ENCODE measurements at regions not wholly inside any gene's neighbourhood (a gene's known extent, or its start where the extent isn't known, plus 50 kb on each side); places are given as distances from the start of the nearest gene placed in this dataset.

GRCh38 chr3:27567251-27567650, 83.1 kb upstream of the SLC4A7 start:
- Histone ChIP-seq H3K27ac (ENCODE audit: insufficient read depth, low read depth, low read length) (no peak overlapping the region), H3K9ac (replicated peaks; ENCODE audit: extremely low read depth, insufficient read depth, low read length) (no peak overlapping the region), H3K36me3 (ENCODE audit: control insufficient read depth in 2 of 2, extremely low read depth in 1 of 2, insufficient read depth in 2 of 2, low read length in 2 of 2) (no peaks in the 10 kb centered on the region), H3K79me2 (ENCODE audit: control insufficient read depth, insufficient read depth, low read length) (no peaks in the 10 kb centered on the region), H4K20me1 (replicated peaks; ENCODE audit: control insufficient read depth, extremely low read depth, insufficient read depth, low read length) (no peaks in the 10 kb centered on the region), H3K4me3 (replicated peaks in 1 of 3; ENCODE audit: insufficient read depth in 1 of 3, low read depth in 1 of 3, low read length in 3 of 3) (no peak overlapping the region), H3K9me3 (replicated peaks; ENCODE audit: control insufficient read depth, insufficient read depth, low read length) (no peaks in the 10 kb centered on the region), H3K9me1 (replicated peaks; ENCODE audit: control insufficient read depth, extremely low read depth, insufficient read depth, low read length) (no peaks in the 10 kb centered on the region), H2AFZ (ENCODE audit: low read depth, low read length) (no peak overlapping the region), H3K4me1 (ENCODE audit: control insufficient read depth, extremely low read depth, insufficient read depth, low read length) (peaks cover 5% of the 10 kb centered on the region), H3K27me3 (ENCODE audit: control insufficient read depth in 2 of 2, insufficient read depth in 2 of 2, low read length in 2 of 2) (no peaks in the 10 kb centered on the region), H3K4me2 (ENCODE audit: insufficient read depth, low read length) (no peak overlapping the region)
- dilution Hi-C loops (cut with MboI; ENCODE audit: extremely low pct_ligation_motif_present, low sequenced_read_pairs) (no loop called here), intact Hi-C loops (cut with micrococcal nuclease) (no loop called here)
- no peak for FAIRE-seq
- DNase-seq (ENCODE audit: low read depth, low spot score) = no peak
- POLR2A ChIA-PET = no interaction called here
- BruUV-seq (replicated peaks) = no TSS peak
- CTCF ChIA-PET = interaction anchor here (0.7 kb wide), 1 partner anchor 114 kb away, joined by 5 read pairs; no protein-coding TSS in a partner anchor
- TF ChIP-seq MYC (IDR thresholded peaks at IDR 0.05; ENCODE audit: low read depth, low read length) (no peak), MAX (IDR thresholded peaks at IDR 0.05; ENCODE audit: insufficient read depth, insufficient read length) (no peak), POLR2AphosphoS5 (IDR thresholded peaks at IDR 0.05; ENCODE audit: insufficient read depth, low read depth, low read length) (no peak), POLR2A (IDR thresholded peaks at IDR 0.05; ENCODE audit: low read depth, low read length) (no peak), CTCF (IDR thresholded peaks at IDR 0.05; ENCODE audit: extremely low read depth in 1 of 2, insufficient read depth in 1 of 2, low read depth in 1 of 2, low read length in 2 of 2) (no peak), GATA2 (IDR thresholded peaks at IDR 0.05; ENCODE audit: insufficient read depth, insufficient read length, low read depth, low read length) (no peak), EZH2 (IDR thresholded peaks at IDR 0.05; ENCODE audit: borderline replicate concordance, low read depth, low read length, severe bottlenecking) (no peak), FOS (IDR thresholded peaks at IDR 0.05; ENCODE audit: borderline replicate concordance, insufficient read depth, low read length) (no peak), JUN (IDR thresholded peaks at IDR 0.05; ENCODE audit: borderline replicate concordance, insufficient read depth, insufficient read length, low read depth) (no peak)

Data from endothelial cell of umbilical vein (primary cell).